Activated naive CD4-positive, alpha-beta T cell treated with anti-CD3 and anti-CD28 coated beads, Interleukin-2, amount 10 ng/mL, durations not matched to agents 7 days and 5 days (primary cell): ENCODE measurements at regions not wholly inside any gene's neighbourhood (a gene's known extent, or its start where the extent isn't known, plus 50 kb on each side); places are given as distances from the start of the nearest gene placed in this dataset.
"Not testable (repeated sequence)": the region's sequence is repeated elsewhere in the genome, so short reads cannot be mapped to it uniquely, and the experiment has no call there.

ENCODE experiments used
- CTCF ChIA-PET: fragments of 350-600 bp; sonication (Branson Sonifier 250); formaldehyde crosslinking; loops from one replicate; lab custom pipeline; 2021; ENCODE audit warnings: antibody characterized with exemption; lab: Charles Lee
- DNase-seq: peaks from one replicate; pipeline ENCODE4 v3.0.0-alpha.2; 2020
- H3K27ac Mint-ChIP-seq: one replicate; pipeline ENCODE4 v1.8.0; 2021; ENCODE audit warnings: mild to moderate bottlenecking, moderate library complexity, mixed read lengths
- H3K27me3 Mint-ChIP-seq: one replicate; pipeline ENCODE4 v1.8.0; 2021; ENCODE audit warnings: mild to moderate bottlenecking, mixed read lengths
- H3K36me3 Mint-ChIP-seq: one replicate; pipeline ENCODE4 v1.8.0; 2021; ENCODE audit warnings: mixed read lengths
- H3K4me1 Mint-ChIP-seq: one replicate; pipeline ENCODE4 v1.8.0; 2021; ENCODE audit warnings: mixed read lengths
- H3K4me3 Mint-ChIP-seq: one replicate; pipeline ENCODE4 v1.8.0; 2021; ENCODE audit warnings: mild to moderate bottlenecking, moderate library complexity, mixed read lengths
- H3K9me3 Mint-ChIP-seq: one replicate; pipeline ENCODE4 v1.8.0; 2021; ENCODE audit warnings: mixed read lengths

DNA sequence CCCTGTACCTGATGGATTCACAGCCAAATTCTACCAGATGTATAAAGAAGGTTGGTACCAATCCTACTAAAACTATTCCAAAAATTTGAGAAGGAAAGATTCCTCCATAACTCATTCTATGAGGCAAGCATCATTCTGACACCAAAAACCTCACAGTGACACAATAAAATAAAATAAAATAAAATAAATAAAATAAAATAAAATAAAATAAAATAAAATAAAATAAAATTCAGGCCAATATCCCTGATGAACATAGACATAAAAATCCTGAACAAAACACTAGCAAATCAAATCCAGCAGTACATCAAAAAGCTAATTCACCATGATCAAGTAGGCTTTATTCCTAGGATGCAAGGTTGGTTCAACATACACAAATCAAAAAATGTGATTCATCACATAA, 108.1 kb downstream of the PROX1 start:
- DNase-seq, H3K36me3 Mint-ChIP-seq, H3K27ac Mint-ChIP-seq, H3K27me3 Mint-ChIP-seq, H3K4me1 Mint-ChIP-seq, H3K9me3 Mint-ChIP-seq, CTCF ChIA-PET, H3K4me3 Mint-ChIP-seq: not testable (repeated sequence)

GRCh38 chr1:214101246-214101645, 113.5 kb downstream of the PROX1 start:
- Mint-ChIP-seq H3K27me3 (no peaks in the 10 kb centered on the region), H3K36me3 (no peaks in the 10 kb centered on the region), H3K9me3 (no peaks in the 10 kb centered on the region), H3K4me1 (no peaks in the 10 kb centered on the region), H3K27ac (no peak overlapping the region), H3K4me3 (no peak overlapping the region)
- no peak for DNase-seq
- CTCF ChIA-PET, result no interaction called here

- H3K27ac Mint-ChIP-seq, result no peak overlapping the region
- no peak for DNase-seq
- CTCF ChIA-PET, result no interaction called here
- no peaks in the 10 kb centered on the region for H3K9me3 Mint-ChIP-seq
- H3K36me3 Mint-ChIP-seq, result no peaks in the 10 kb centered on the region
- no peaks in the 10 kb centered on the region for H3K4me1 Mint-ChIP-seq
- no peaks in the 10 kb centered on the region for H3K27me3 Mint-ChIP-seq
- no peak overlapping the region for H3K4me3 Mint-ChIP-seq
These were observed 114.1 kb downstream of the PROX1 start for GRCh38 chr1:214101828-214102227.

DNA sequence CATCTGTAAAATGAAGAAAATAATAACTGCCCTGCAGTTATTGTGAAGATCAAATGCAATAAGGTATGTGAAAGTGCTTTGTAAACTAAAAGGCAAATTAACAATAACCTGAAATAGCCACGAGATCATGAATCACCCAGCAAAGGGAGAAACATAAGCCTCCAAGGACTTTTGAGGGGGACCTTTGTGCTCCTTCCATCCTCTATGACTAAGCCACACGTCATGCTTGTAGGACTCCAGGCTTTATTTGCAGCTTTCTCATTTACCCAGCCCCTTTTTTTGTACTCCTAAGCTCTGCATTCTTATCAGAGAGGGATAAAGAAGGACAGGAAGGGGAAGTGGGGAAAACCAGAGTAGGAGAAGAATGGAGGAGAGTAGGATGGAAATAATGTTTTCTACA, 115.1 kb downstream of the PROX1 start:
- H3K9me3 Mint-ChIP-seq, result no peaks in the 10 kb centered on the region
- H3K27ac Mint-ChIP-seq, result no peak overlapping the region
- CTCF ChIA-PET, result no interaction called here
- no peak overlapping the region for H3K4me3 Mint-ChIP-seq
- no peaks in the 10 kb centered on the region for H3K4me1 Mint-ChIP-seq
- no peak for DNase-seq
- H3K27me3 Mint-ChIP-seq, result peaks cover 6% of the 10 kb centered on the region
- no peaks in the 10 kb centered on the region for H3K36me3 Mint-ChIP-seq

DNA sequence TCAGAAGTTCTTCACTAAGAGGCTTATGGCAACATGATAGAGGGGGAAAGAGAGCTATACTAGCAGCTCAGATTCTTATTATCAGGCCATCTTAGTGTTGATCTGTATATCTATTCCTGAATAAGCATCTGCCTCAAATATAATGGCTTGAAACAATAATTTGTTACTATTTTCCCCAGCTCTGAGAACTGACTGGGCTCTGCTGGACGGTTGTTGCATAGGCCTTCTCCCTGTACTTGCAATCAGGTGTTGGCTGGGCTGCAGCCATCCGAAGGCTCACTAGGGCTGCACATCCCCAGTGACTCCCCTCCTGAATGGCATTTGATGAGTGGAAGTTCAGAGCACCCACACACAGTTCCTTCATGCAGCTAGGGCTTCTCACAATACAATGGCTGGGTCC, 116.0 kb downstream of the PROX1 start:
- Mint-ChIP-seq H3K36me3 (no peaks in the 10 kb centered on the region), H3K4me3 (no peak overlapping the region), H3K9me3 (no peaks in the 10 kb centered on the region), H3K4me1 (no peaks in the 10 kb centered on the region), H3K27me3 (peaks cover 6% of the 10 kb centered on the region), H3K27ac (no peak overlapping the region)
- CTCF ChIA-PET, result no interaction called here
- DNase-seq, result no peak

- H3K4me3 Mint-ChIP-seq, result no peak overlapping the region
- H3K9me3 Mint-ChIP-seq, result no peaks in the 10 kb centered on the region
- no peak for DNase-seq
- H3K27me3 Mint-ChIP-seq, result peaks cover 6% of the 10 kb centered on the region
- H3K27ac Mint-ChIP-seq, result no peak overlapping the region
- H3K36me3 Mint-ChIP-seq, result no peaks in the 10 kb centered on the region
- CTCF ChIA-PET, result no interaction called here
- no peaks in the 10 kb centered on the region for H3K4me1 Mint-ChIP-seq
These were observed 118.6 kb downstream of the PROX1 start for GRCh38 chr1:214106375-214106774.

GRCh38 chr1:214107322-214108096, 119.7 kb downstream of the PROX1 start:
- H3K36me3 Mint-ChIP-seq, result no peaks in the 10 kb centered on the region
- H3K4me3 Mint-ChIP-seq, result no peak overlapping the region
- H3K4me1 Mint-ChIP-seq, result no peaks in the 10 kb centered on the region
- no peak for DNase-seq
- H3K27me3 Mint-ChIP-seq, result peaks cover 6% of the 10 kb centered on the region
- H3K27ac Mint-ChIP-seq, result no peak overlapping the region
- H3K9me3 Mint-ChIP-seq, result no peaks in the 10 kb centered on the region
- CTCF ChIA-PET, result interaction anchor here (0.6 to 0.8 kb wide), 2 partner anchors 11 to 15 kb away, joined by 3 read pairs; no protein-coding TSS in a partner anchor

- H3K4me1 Mint-ChIP-seq, result no peaks in the 10 kb centered on the region
- H3K4me3 Mint-ChIP-seq, result no peak overlapping the region
- no peak overlapping the region for H3K27ac Mint-ChIP-seq
- CTCF ChIA-PET, result interaction anchor here (0.6 to 0.8 kb wide), 2 partner anchors 11 to 15 kb away, joined by 3 read pairs; no protein-coding TSS in a partner anchor
- no peak for DNase-seq
- peaks cover 6% of the 10 kb centered on the region for H3K27me3 Mint-ChIP-seq
- no peaks in the 10 kb centered on the region for H3K36me3 Mint-ChIP-seq
- no peaks in the 10 kb centered on the region for H3K9me3 Mint-ChIP-seq
These were observed 120.3 kb downstream of the PROX1 start for GRCh38 chr1:214108097-214108446.

DNA sequence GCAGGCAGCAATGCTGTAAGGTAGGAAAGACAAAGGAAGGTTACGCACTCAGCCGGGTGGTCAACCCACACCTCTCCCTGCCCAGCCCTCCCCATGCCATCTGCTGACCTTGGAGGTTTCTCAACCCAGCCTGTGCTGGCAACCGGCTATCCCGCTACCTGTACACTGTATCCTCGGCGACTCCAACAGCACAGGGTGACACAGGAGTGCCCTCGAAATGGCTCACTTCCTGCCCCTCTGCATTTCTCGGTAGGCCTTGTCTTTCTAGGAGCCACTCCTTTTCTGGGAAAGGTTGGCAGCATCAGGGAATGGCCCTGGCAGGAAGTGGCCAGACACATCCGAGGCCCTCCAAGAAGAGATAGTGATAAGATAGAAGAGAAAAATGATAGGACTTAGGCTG, 124.0 kb downstream of the PROX1 start:
- CTCF ChIA-PET, result no interaction called here
- no peaks in the 10 kb centered on the region for H3K9me3 Mint-ChIP-seq
- no peaks in the 10 kb centered on the region for H3K4me1 Mint-ChIP-seq
- no peak overlapping the region for H3K4me3 Mint-ChIP-seq
- peaks cover 6% of the 10 kb centered on the region for H3K27me3 Mint-ChIP-seq
- no peak overlapping the region for H3K27ac Mint-ChIP-seq
- DNase-seq, result no peak
- no peaks in the 10 kb centered on the region for H3K36me3 Mint-ChIP-seq

DNA sequence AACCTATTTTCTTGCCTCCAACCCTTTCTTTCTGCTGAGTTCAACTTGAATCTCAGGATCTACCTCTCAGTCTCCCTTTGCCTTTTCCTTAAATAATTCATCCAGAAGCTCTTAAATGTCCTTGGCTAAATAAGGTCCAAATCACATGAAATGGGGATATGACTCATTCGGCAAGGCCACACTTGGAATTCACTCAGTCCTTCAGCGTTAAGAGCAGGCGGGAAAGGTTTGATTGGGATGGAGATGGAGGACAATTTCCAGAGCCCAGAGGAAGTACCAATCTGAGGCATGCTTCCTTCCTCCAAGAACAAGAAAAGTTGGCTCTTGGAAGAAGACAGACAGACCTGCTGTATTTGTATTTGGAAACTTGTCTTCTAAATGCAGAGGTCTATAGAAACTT, 128.5 kb downstream of the PROX1 start:
- peaks cover 14% of the 10 kb centered on the region for H3K9me3 Mint-ChIP-seq
- DNase-seq, result no peak
- no peak overlapping the region for H3K27ac Mint-ChIP-seq
- H3K4me3 Mint-ChIP-seq, result no peak overlapping the region
- H3K36me3 Mint-ChIP-seq, result no peaks in the 10 kb centered on the region
- CTCF ChIA-PET, result no interaction called here
- no peaks in the 10 kb centered on the region for H3K27me3 Mint-ChIP-seq
- no peaks in the 10 kb centered on the region for H3K4me1 Mint-ChIP-seq

DNA sequence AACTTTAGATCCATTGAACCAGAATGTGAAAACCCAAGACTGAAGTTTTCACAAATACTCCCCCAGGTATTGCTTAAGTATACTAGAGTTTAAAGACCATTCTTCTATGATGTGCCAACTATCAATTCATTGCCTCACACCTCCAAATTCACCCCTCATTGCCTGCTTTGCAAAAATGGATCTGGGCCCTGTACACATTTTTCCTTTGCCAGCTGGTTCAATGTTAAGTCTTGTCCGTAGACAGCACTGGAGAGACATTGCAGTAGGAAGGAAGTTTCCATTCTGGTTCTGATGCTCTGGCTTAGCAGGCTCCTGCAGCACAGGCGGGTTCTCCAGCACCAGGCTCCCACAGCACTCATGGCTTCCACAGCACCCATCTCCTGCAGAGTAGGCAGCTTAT, 130.0 kb downstream of the PROX1 start:
- no peaks in the 10 kb centered on the region for H3K36me3 Mint-ChIP-seq
- H3K4me1 Mint-ChIP-seq, result no peaks in the 10 kb centered on the region
- H3K27ac Mint-ChIP-seq, result no peak overlapping the region
- H3K4me3 Mint-ChIP-seq, result no peak overlapping the region
- no peaks in the 10 kb centered on the region for H3K27me3 Mint-ChIP-seq
- H3K9me3 Mint-ChIP-seq, result peaks cover 14% of the 10 kb centered on the region
- CTCF ChIA-PET, result no interaction called here
- no peak for DNase-seq

DNA sequence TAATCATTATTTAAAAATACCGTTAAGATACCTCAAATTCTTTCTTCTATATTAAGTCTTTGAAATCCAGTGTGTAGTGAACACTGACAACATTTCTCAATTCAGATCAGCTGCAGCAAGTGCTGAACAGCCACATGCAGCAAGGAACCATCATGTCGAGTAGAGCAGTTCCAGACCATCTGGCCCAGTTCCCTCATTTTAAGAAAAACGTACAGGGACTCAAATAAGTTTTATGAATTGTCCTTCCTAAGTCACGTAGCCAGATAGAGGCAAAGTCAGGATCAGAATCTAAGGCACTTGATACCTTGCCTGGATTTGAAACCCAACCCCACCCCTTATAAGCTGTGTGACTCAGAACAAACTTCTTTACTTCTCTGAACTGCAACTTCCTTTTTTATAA, 132.4 kb downstream of the PROX1 start:
- no peaks in the 10 kb centered on the region for H3K36me3 Mint-ChIP-seq
- H3K4me1 Mint-ChIP-seq, result no peaks in the 10 kb centered on the region
- H3K27me3 Mint-ChIP-seq, result no peaks in the 10 kb centered on the region
- no peak overlapping the region for H3K4me3 Mint-ChIP-seq
- H3K9me3 Mint-ChIP-seq, result peaks cover 14% of the 10 kb centered on the region
- CTCF ChIA-PET, result no interaction called here
- no peak overlapping the region for H3K27ac Mint-ChIP-seq
- DNase-seq, result no peak

- peaks cover 14% of the 10 kb centered on the region for H3K9me3 Mint-ChIP-seq
- H3K36me3 Mint-ChIP-seq, result no peaks in the 10 kb centered on the region
- no peak overlapping the region for H3K4me3 Mint-ChIP-seq
- no peaks in the 10 kb centered on the region for H3K27me3 Mint-ChIP-seq
- H3K4me1 Mint-ChIP-seq, result no peaks in the 10 kb centered on the region
- H3K27ac Mint-ChIP-seq, result no peak overlapping the region
- CTCF ChIA-PET, result no interaction called here
- no peak for DNase-seq
These were observed 133.2 kb downstream of the PROX1 start for GRCh38 chr1:214120951-214121350.

GRCh38 chr1:214122110-214122509, 134.3 kb downstream of the PROX1 start:
- Mint-ChIP-seq H3K4me1 (no peaks in the 10 kb centered on the region), H3K27me3 (no peaks in the 10 kb centered on the region), H3K9me3 (peaks cover 13% of the 10 kb centered on the region), H3K4me3 (no peak overlapping the region), H3K36me3 (no peaks in the 10 kb centered on the region), H3K27ac (no peak overlapping the region)
- DNase-seq, result no peak
- CTCF ChIA-PET, result interaction anchor here (1.4 kb wide), 2 partner anchors 749 to 999 kb away, joined by 4 to 6 read pairs; no protein-coding TSS in a partner anchor

GRCh38 chr1:214123061-214123784, 135.4 kb downstream of the PROX1 start:
- peaks cover 3% of the 10 kb centered on the region for H3K9me3 Mint-ChIP-seq
- CTCF ChIA-PET, result interaction anchor here (0.7 to 1.4 kb wide), 5 partner anchors 13 to 1000 kb away, joined by 3 to 6 read pairs (median 4); no protein-coding TSS in a partner anchor
- no peaks in the 10 kb centered on the region for H3K27me3 Mint-ChIP-seq
- no peaks in the 10 kb centered on the region for H3K4me1 Mint-ChIP-seq
- H3K36me3 Mint-ChIP-seq, result no peaks in the 10 kb centered on the region
- peak; percentile 32 for DNase-seq
- H3K4me3 Mint-ChIP-seq, result no peak overlapping the region
- H3K27ac Mint-ChIP-seq, result no peak overlapping the region
